PFSK-1 (cell line): ENCODE measurements at regions not wholly inside any gene's neighbourhood (a gene's known extent, or its start where the extent isn't known, plus 50 kb on each side); places are given as distances from the start of the nearest gene placed in this dataset.

ENCODE experiments used
- FOXP2 ChIP-seq: optimal IDR thresholded peaks from 2 replicates; pipeline ENCODE3; 2011; ENCODE audit warnings: borderline replicate concordance, control low read depth, inconsistent platforms; ENCODE audit not compliant: insufficient read depth; ENCODE audit errors: extremely low read length, extremely low read depth
- POLR2AphosphoS5 ChIP-seq: IDR thresholded peaks from 2 replicates; pipeline ENCODE4 v1.6.1; 2012; ENCODE audit warnings: low read depth, mild to moderate bottlenecking, control low read depth, low read length, moderate library complexity
- SIN3A ChIP-seq: IDR thresholded peaks from 2 replicates; pipeline ENCODE4 v1.6.1; 2012; ENCODE audit warnings: mild to moderate bottlenecking, low read length, moderate library complexity, borderline replicate concordance; ENCODE audit not compliant: insufficient read depth
- TAF1 ChIP-seq: IDR thresholded peaks from 2 replicates; pipeline ENCODE4 v1.6.1; 2012; ENCODE audit warnings: low read length, control low read depth, borderline replicate concordance; ENCODE audit not compliant: insufficient read depth
- TF ChIP-seq, protein P1 (sequence below), 2 experiments: IDR thresholded peaks; 2 replicates each; pipeline versions ENCODE4 v1.6.1 to v1.8.0; 2011 to 2012; ENCODE audit warnings: low read depth in 2 of 2, low read length in 2 of 2, control low read depth in 1 of 2, inconsistent platforms in 1 of 2, mild to moderate bottlenecking in 1 of 2, moderate library complexity in 1 of 2; ENCODE audit not compliant: insufficient read depth in 1 of 2

DNA sequence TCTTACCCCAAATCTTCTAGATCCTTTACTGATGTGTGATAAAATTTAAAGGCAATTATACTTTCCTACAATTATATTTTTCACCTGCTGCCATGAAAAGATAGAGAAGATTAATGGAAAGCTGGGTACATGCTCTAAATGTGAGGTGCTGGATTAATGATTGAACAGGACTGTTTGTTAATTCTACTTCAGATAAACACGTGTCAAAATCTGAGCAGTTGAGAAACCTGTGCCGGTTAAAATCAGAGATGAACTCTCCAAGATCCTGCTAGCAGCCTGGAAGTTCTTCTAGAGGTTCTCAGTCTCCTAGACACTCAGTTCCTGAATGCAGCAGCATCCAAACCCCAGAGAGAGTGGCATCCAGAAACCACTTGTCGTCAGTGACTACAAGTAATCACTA, 69.2 kb downstream of the INHBA start:
- TF ChIP-seq POLR2AphosphoS5, result no peak
- TF ChIP-seq TAF1, result no peak
- TF ChIP-seq SIN3A, result no peak
- no peak for TF ChIP-seq FOXP2
- TF ChIP-seq, protein P1, sequence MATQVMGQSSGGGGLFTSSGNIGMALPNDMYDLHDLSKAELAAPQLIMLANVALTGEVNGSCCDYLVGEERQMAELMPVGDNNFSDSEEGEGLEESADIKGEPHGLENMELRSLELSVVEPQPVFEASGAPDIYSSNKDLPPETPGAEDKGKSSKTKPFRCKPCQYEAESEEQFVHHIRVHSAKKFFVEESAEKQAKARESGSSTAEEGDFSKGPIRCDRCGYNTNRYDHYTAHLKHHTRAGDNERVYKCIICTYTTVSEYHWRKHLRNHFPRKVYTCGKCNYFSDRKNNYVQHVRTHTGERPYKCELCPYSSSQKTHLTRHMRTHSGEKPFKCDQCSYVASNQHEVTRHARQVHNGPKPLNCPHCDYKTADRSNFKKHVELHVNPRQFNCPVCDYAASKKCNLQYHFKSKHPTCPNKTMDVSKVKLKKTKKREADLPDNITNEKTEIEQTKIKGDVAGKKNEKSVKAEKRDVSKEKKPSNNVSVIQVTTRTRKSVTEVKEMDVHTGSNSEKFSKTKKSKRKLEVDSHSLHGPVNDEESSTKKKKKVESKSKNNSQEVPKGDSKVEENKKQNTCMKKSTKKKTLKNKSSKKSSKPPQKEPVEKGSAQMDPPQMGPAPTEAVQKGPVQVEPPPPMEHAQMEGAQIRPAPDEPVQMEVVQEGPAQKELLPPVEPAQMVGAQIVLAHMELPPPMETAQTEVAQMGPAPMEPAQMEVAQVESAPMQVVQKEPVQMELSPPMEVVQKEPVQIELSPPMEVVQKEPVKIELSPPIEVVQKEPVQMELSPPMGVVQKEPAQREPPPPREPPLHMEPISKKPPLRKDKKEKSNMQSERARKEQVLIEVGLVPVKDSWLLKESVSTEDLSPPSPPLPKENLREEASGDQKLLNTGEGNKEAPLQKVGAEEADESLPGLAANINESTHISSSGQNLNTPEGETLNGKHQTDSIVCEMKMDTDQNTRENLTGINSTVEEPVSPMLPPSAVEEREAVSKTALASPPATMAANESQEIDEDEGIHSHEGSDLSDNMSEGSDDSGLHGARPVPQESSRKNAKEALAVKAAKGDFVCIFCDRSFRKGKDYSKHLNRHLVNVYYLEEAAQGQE (IDR thresholded peaks at IDR 0.05; ENCODE audit: insufficient read depth in 1 of 2, low read depth in 2 of 2, low read length in 2 of 2), result no peak
